Breast epithelium (tissue), 4 donors: ENCODE measurements at regions not wholly inside any gene's neighbourhood (a gene's known extent, or its start where the extent isn't known, plus 50 kb on each side); places are given as distances from the start of the nearest gene placed in this dataset.

Source experiments
- DNase-seq, 2 donors: peaks; one replicate each; pipeline ENCODE4 v3.0.0-alpha.2; 2019; ENCODE audit warnings: low spot score in 2 of 2
- H3K27ac ChIP-seq, 2 donors: fragments of 200-600 bp; sonication (generic) in 1 of 2; one replicate each; pipeline ENCODE4 v1.5.1; 2016 to 2019; ENCODE audit warnings: mild to moderate bottlenecking in 1 of 2
- H3K27me3 ChIP-seq, 2 donors: fragments of 200-600 bp; sonication (generic) in 1 of 2; one replicate each; pipeline versions ENCODE4 v1.5.1 to v1.6.0; 2017 to 2019; ENCODE audit warnings: control low read depth in 1 of 2, mild to moderate bottlenecking in 1 of 2
- H3K36me3 ChIP-seq: fragments of 200-600 bp; one replicate; pipeline ENCODE4 v1.5.1; 2019
- H3K4me1 ChIP-seq, 2 donors: fragments of 200-600 bp; sonication (generic); one replicate each; pipeline ENCODE4 v1.5.1; 2016 to 2019; ENCODE audit warnings: control low read depth in 1 of 2
- H3K4me3 ChIP-seq, 3 donors: fragments of 200-600 bp; sonication (generic); 1 replicate in 2 of 3; 2 replicates in 1 of 3; pipeline ENCODE4 v1.5.1; 2016 to 2019; ENCODE audit warnings: mild to moderate bottlenecking in 3 of 3, moderate library complexity in 2 of 3
- H3K9me3 ChIP-seq, 2 donors: fragments of 200-600 bp; sonication (generic) in 1 of 2; one replicate each; pipeline ENCODE4 v1.5.1; 2016 to 2019; ENCODE audit warnings: control low read depth in 1 of 2
- CTCF ChIP-seq, 3 donors: fragments of 450-650 bp; IDR thresholded peaks; one replicate each; pipeline ENCODE4 v1.5.1; 2016 to 2017; ENCODE audit warnings: antibody characterized with exemption in 3 of 3, mild to moderate bottlenecking in 3 of 3, moderate library complexity in 3 of 3
- POLR2A ChIP-seq: fragments of 450-650 bp; IDR thresholded peaks from one replicate; pipeline ENCODE4 v1.6.1; 2016; ENCODE audit warnings: antibody characterized with exemption, mild to moderate bottlenecking, moderate library complexity
- POLR2AphosphoS5 ChIP-seq, 3 donors: sonication (generic); formaldehyde crosslinking; IDR thresholded peaks; one replicate each; pipeline ENCODE4 v1.6.1; 2017; ENCODE audit warnings: antibody characterized with exemption in 3 of 3
- intact Hi-C: fragments of 100-400 bp; cut with DNase I; formaldehyde crosslinking; loops from one replicate; pipeline ENCODE4 v1.15.1; 2023; ENCODE audit warnings: low total_unique reads

GRCh38 chr6:115613488-115613887, 447.2 kb downstream of the FRK start:
- no peak for TF ChIP-seq POLR2AphosphoS5 (IDR thresholded peaks at IDR 0.05)
- TF ChIP-seq CTCF (IDR thresholded peaks at IDR 0.05), result no peak
- intact Hi-C loops, result no loop called here
- Histone ChIP-seq H3K4me3 (no peak overlapping the region), H3K4me1 (no peaks in the 10 kb centered on the region), H3K36me3 (no peaks in the 10 kb centered on the region), H3K9me3 (no peaks in the 10 kb centered on the region), H3K27ac (no peak overlapping the region), H3K27me3 (no peaks in the 10 kb centered on the region)
- DNase-seq, result no peak

DNA sequence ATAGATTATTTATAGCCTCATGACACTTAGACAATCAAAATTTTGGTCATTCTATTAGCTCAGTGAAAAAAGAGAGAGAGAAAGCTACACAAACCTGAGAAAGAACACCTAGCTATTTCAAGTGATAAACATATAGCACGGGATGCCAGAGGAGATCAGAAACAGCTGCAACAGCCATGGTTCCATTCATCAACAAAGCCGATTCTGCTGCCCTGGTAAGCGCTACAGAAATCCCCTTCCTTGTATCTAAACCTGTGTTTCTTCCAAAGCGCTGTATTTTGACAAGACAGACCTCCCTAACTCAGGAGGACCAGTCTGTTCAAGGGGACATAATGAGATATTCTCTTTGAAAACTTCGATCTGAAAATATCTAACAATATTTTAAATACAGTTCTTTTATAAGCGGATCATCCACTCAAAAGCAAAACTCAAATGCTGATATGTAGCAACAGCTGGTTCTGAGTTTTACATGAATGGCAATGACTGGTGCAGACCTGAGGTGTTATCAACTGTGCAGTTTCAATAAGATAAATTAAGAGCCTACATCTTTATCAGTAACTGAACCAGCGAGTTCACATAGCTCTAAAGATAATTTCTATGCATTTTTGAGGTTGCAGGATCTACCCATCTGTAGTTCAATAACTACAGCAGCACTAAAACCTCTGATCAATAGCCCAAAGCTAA, 447.8 kb downstream of the FRK start:
- no peaks in the 10 kb centered on the region for H3K9me3 ChIP-seq
- intact Hi-C loops, result no loop called here

DNA sequence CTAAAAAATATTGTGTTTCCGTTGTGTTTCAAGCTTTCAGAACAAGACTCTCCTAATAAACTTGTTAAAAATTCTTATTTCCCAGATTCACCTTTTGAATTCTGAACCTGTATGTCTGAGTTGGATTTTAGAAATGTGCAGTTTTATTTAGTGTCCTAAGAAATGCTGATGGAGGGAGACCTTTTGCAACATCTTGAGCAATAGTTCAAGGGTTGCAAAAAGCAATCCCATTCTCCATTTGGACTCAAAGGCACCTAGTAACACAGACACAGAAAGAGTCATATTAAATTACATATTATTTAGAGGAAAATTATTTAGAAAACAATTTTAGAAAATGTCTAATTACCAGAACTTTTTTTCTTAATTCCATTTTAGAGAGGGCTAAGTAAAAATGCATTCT, 448.5 kb downstream of the FRK start:
- no peak for DNase-seq
- Histone ChIP-seq H3K4me1 (no peaks in the 10 kb centered on the region), H3K27ac (no peak overlapping the region), H3K36me3 (no peaks in the 10 kb centered on the region), H3K27me3 (no peaks in the 10 kb centered on the region), H3K9me3 (no peaks in the 10 kb centered on the region), H3K4me3 (no peak overlapping the region)
- intact Hi-C loops, result no loop called here
- TF ChIP-seq CTCF (IDR thresholded peaks at IDR 0.05) (no peak), POLR2AphosphoS5 (IDR thresholded peaks at IDR 0.05) (no peak), POLR2A (no peak)

More for the DNA sequence above, 447.8 kb downstream of the FRK start:
- H3K27ac ChIP-seq, result no peak overlapping the region
- no peak for DNase-seq
- H3K4me1 ChIP-seq, result no peaks in the 10 kb centered on the region
- no peaks in the 10 kb centered on the region for H3K36me3 ChIP-seq
- TF ChIP-seq POLR2AphosphoS5 (IDR thresholded peaks at IDR 0.05) (no peak), CTCF (IDR thresholded peaks at IDR 0.05) (no peak), POLR2A (no peak)
- H3K27me3 ChIP-seq, result no peaks in the 10 kb centered on the region
- no peak overlapping the region for H3K4me3 ChIP-seq

DNA sequence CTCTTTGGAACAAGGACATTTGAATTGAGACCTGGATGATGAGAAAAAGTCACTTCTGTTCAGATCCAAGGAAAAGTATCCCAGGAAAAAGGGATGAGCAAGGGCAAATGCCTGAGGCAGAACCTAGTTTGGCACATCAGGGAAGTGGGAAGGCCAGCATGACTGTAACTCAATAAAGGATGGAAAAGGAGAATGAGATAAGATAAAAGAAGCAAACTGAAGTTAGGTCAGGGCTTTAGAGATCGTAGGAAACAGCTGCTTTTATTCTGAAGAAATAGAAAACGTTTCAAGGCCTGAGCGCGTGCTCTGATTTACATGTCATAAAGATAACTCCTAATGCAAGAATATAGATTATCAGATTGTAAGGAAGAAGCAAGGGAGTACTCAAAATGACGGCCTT, 450.0 kb downstream of the FRK start:
- no peak overlapping the region for H3K4me3 ChIP-seq

GRCh38 chr6:115609111-115609510, 451.6 kb downstream of the FRK start:
- no peak for DNase-seq
- intact Hi-C loops, result no loop called here
- Histone ChIP-seq H3K4me3 (no peak overlapping the region), H3K27me3 (no peaks in the 10 kb centered on the region), H3K36me3 (no peaks in the 10 kb centered on the region), H3K4me1 (no peaks in the 10 kb centered on the region), H3K27ac (no peak overlapping the region), H3K9me3 (no peaks in the 10 kb centered on the region)
- TF ChIP-seq POLR2A, result no peak
- no peak for TF ChIP-seq CTCF (IDR thresholded peaks at IDR 0.05)
- TF ChIP-seq POLR2AphosphoS5 (IDR thresholded peaks at IDR 0.05), result no peak

More for the DNA sequence above, 450.0 kb downstream of the FRK start:
- no peaks in the 10 kb centered on the region for H3K4me1 ChIP-seq
- no peaks in the 10 kb centered on the region for H3K9me3 ChIP-seq
- no peaks in the 10 kb centered on the region for H3K36me3 ChIP-seq
- H3K27me3 ChIP-seq, result no peaks in the 10 kb centered on the region
- no peak overlapping the region for H3K27ac ChIP-seq
- no peak for DNase-seq
- intact Hi-C loops, result no loop called here
- TF ChIP-seq POLR2AphosphoS5 (IDR thresholded peaks at IDR 0.05), result no peak
- TF ChIP-seq CTCF (IDR thresholded peaks at IDR 0.05), result no peak
- TF ChIP-seq POLR2A, result no peak
